PC-9 (cell line): ENCODE measurements at regions not wholly inside any gene's neighbourhood (a gene's known extent, or its start where the extent isn't known, plus 50 kb on each side); places are given as distances from the start of the nearest gene placed in this dataset.

Experiments
- BruUV-seq: library from RNA; stranded (reverse); fragments of 400-500 nt; replicated peaks from 2 replicates; lab custom pipeline; 2021; lab: Mats Ljungman, UMichigan
- CTCF ChIA-PET: fragments of 300-600 bp; sonication (Branson Sonifier 250); formaldehyde crosslinking; loops from one replicate; lab custom pipeline; 2022; ENCODE audit warnings: antibody characterized with exemption; lab: Charles Lee
- POLR2A ChIA-PET: fragments of 300-600 bp; sonication (Branson Sonifier 250); formaldehyde crosslinking; loops from one replicate; lab custom pipeline; 2022; ENCODE audit warnings: antibody characterized with exemption; ENCODE audit not compliant: unreplicated experiment; lab: Charles Lee
- DNase-seq, 2 experiments: peaks; one replicate each; pipeline versions ENCODE4 v3.0.0 to v3.0.0-alpha.2; 2015 to 2022; ENCODE audit warnings: mixed read lengths in 1 of 2
- H2AFZ ChIP-seq: fragments of 200-600 bp; sonication (generic); 2 replicates; pipeline ENCODE4 v1.8.1; 2017; ENCODE audit warnings: antibody characterized with exemption
- H3F3A ChIP-seq: fragments of 200-600 bp; sonication (generic); 2 replicates; pipeline ENCODE4 v1.8.1; 2017; ENCODE audit warnings: antibody characterized with exemption, mild to moderate bottlenecking, low read depth; ENCODE audit not compliant: insufficient read depth
- H3K27ac ChIP-seq: fragments of 200-600 bp; sonication (generic); 2 replicates; pipeline ENCODE4 v1.6.1; 2016; ENCODE audit warnings: mixed run types
- H3K27me3 ChIP-seq: fragments of 200-600 bp; sonication (generic); 2 replicates; pipeline ENCODE4 v1.6.1; 2016; ENCODE audit warnings: low read depth, mixed run types; ENCODE audit not compliant: insufficient read depth
- H3K36me3 ChIP-seq: fragments of 200-600 bp; sonication (generic); 2 replicates; pipeline ENCODE4 v1.6.1; 2016; ENCODE audit warnings: low read depth, mixed run types
- H3K4me1 ChIP-seq: fragments of 200-600 bp; sonication (generic); replicated peaks from 2 replicates; pipeline ENCODE4 v1.6.1; 2016; ENCODE audit warnings: mixed run types; ENCODE audit not compliant: insufficient read depth
- H3K4me2 ChIP-seq: fragments of 200-600 bp; sonication (generic); 2 replicates; pipeline ENCODE4 v1.6.1; 2017; ENCODE audit warnings: mixed run types
- H3K4me3 ChIP-seq: fragments of 200-600 bp; sonication (generic); 2 replicates; pipeline ENCODE4 v1.6.1; 2016; ENCODE audit warnings: mixed run types
- H3K79me2 ChIP-seq: fragments of 200-600 bp; sonication (generic); 2 replicates; pipeline ENCODE4 v1.6.1; 2017; ENCODE audit warnings: low read depth, mixed run types
- H3K9me2 ChIP-seq: fragments of 200-600 bp; sonication (generic); 2 replicates; pipeline ENCODE4 v1.8.1; 2017; ENCODE audit warnings: mild to moderate bottlenecking; ENCODE audit not compliant: insufficient read depth
- H3K9me3 ChIP-seq: fragments of 200-600 bp; sonication (generic); 2 replicates; pipeline ENCODE4 v1.8.1; 2016; ENCODE audit warnings: low read depth; ENCODE audit not compliant: insufficient read depth
- H4K20me1 ChIP-seq: fragments of 200-600 bp; sonication (generic); 2 replicates; pipeline ENCODE4 v1.8.1; 2017; ENCODE audit not compliant: insufficient read depth
- CTCF ChIP-seq: fragments of 200-600 bp; sonication (generic); conservative IDR thresholded peaks from 2 replicates; pipeline ENCODE4 v1.6.1; 2017; ENCODE audit warnings: mixed run types, antibody characterized with exemption, mild to moderate bottlenecking, moderate library complexity
- EZH2 ChIP-seq: fragments of 200-600 bp; sonication (generic); IDR thresholded peaks from 2 replicates; pipeline ENCODE4 v1.8.0; 2017; ENCODE audit warnings: antibody characterized with exemption, low read depth
- intact Hi-C: fragments of 100-400 bp; cut with micrococcal nuclease; formaldehyde crosslinking; loops from one replicate; pipeline ENCODE4 v1.10.0; 2022; ENCODE audit not compliant: unreplicated experiment

- no peak overlapping the region for H3K4me2 ChIP-seq
- intact Hi-C loops = no loop called here
- H3K36me3 ChIP-seq = no peaks in the 10 kb centered on the region
- no peak overlapping the region for H3K4me3 ChIP-seq
- no peak overlapping the region for H2AFZ ChIP-seq
- TF ChIP-seq EZH2 (no peak), CTCF (no peak)
- no peaks in the 10 kb centered on the region for H3K79me2 ChIP-seq
- H3K4me1 ChIP-seq = no peaks in the 10 kb centered on the region
- H3K9me2 ChIP-seq = no peaks in the 10 kb centered on the region
- no peaks in the 10 kb centered on the region for H4K20me1 ChIP-seq
- H3K27ac ChIP-seq = no peak overlapping the region
- DNase-seq = no peak
- no TSS peak for BruUV-seq
- CTCF ChIA-PET = no interaction called here
- H3K27me3 ChIP-seq = no peaks in the 10 kb centered on the region
- no peaks in the 10 kb centered on the region for H3K9me3 ChIP-seq
- no peaks in the 10 kb centered on the region for H3F3A ChIP-seq
- POLR2A ChIA-PET = no interaction called here
These were observed 1313.0 kb downstream of the MAT2B start for GRCh38 chr5:164818445-164818844.

GRCh38 chr5:164824671-164825070 is 1319.3 kb downstream of the MAT2B start:
- no peaks in the 10 kb centered on the region for H3K27me3 ChIP-seq
- H3K79me2 ChIP-seq = no peaks in the 10 kb centered on the region
- no TSS peak for BruUV-seq
- POLR2A ChIA-PET = no interaction called here
- CTCF ChIA-PET = no interaction called here
- H3K9me3 ChIP-seq = no peaks in the 10 kb centered on the region
- H3K4me3 ChIP-seq = no peak overlapping the region
- no peaks in the 10 kb centered on the region for H3K4me1 ChIP-seq
- H4K20me1 ChIP-seq = no peaks in the 10 kb centered on the region
- H3F3A ChIP-seq = no peaks in the 10 kb centered on the region
- DNase-seq = no peak
- H2AFZ ChIP-seq = 0 out of 2 replicates have a peak overlapping the region, but pooled peaks have one; percentile 67
- H3K9me2 ChIP-seq = no peaks in the 10 kb centered on the region
- H3K27ac ChIP-seq = no peak overlapping the region
- H3K4me2 ChIP-seq = peak overlapping the region; percentile 18; the same call in 1 of the 2 replicates
- intact Hi-C loops = no loop called here
- no peak for TF ChIP-seq EZH2
- no peak for TF ChIP-seq CTCF
- H3K36me3 ChIP-seq = no peaks in the 10 kb centered on the region

GRCh38 chr5:164832516-164832915 is 1327.1 kb downstream of the MAT2B start:
- H3K4me1 ChIP-seq = no peaks in the 10 kb centered on the region
- no TSS peak for BruUV-seq

More at GRCh38 chr5:164832516-164832915, 1327.1 kb downstream of the MAT2B start:
- H3K27ac ChIP-seq = no peak overlapping the region
- no peaks in the 10 kb centered on the region for H3F3A ChIP-seq
- TF ChIP-seq CTCF (no peak), EZH2 (no peak)
- H4K20me1 ChIP-seq = no peaks in the 10 kb centered on the region
- H3K36me3 ChIP-seq = no peaks in the 10 kb centered on the region
- intact Hi-C loops = no loop called here
- H3K4me2 ChIP-seq = no peak overlapping the region
- H3K4me3 ChIP-seq = no peak overlapping the region
- ChIA-PET POLR2A (no interaction called here), CTCF (no interaction called here)
- H3K27me3 ChIP-seq = no peaks in the 10 kb centered on the region
- no peak for DNase-seq
- H3K79me2 ChIP-seq = no peaks in the 10 kb centered on the region
- no peaks in the 10 kb centered on the region for H3K9me2 ChIP-seq
- H3K9me3 ChIP-seq = no peaks in the 10 kb centered on the region
- no peak overlapping the region for H2AFZ ChIP-seq
